Fibroblast of skin of right quadriceps (primary cell): ENCODE measurements at regions not wholly inside any gene's neighbourhood (a gene's known extent, or its start where the extent isn't known, plus 50 kb on each side); places are given as distances from the start of the nearest gene placed in this dataset.
"Not testable (repeated sequence)": the region's sequence is repeated elsewhere in the genome, so short reads cannot be mapped to it uniquely, and the experiment has no call there.

Source experiments
- DNase-seq: peaks from one replicate; pipeline ENCODE4 v3.0.0-alpha.2; 2013

GRCh38 chr7:46320956-46321355, 399.9 kb upstream of the IGFBP3 start:
- DNase-seq = peak; percentile 62

GRCh38 chr7:46319841-46320240, 398.8 kb upstream of the IGFBP3 start:
- no peak for DNase-seq

GRCh38 chr7:46318276-46318675, 397.2 kb upstream of the IGFBP3 start:
- DNase-seq = no peak

GRCh38 chr7:46317256-46317655, 396.2 kb upstream of the IGFBP3 start:
- DNase-seq = peak; percentile 67

GRCh38 chr7:46315891-46316290, 394.8 kb upstream of the IGFBP3 start:
- peak; percentile 70 for DNase-seq

- peak; percentile 72 for DNase-seq
Measured at GRCh38 chr7:46301677-46302076, 380.6 kb upstream of the IGFBP3 start.

GRCh38 chr7:46297515-46297914, 376.4 kb upstream of the IGFBP3 start:
- no peak for DNase-seq

- DNase-seq = no peak
Measured at GRCh38 chr7:46296526-46296925, 375.5 kb upstream of the IGFBP3 start.

- DNase-seq = peak; percentile 30
Measured at GRCh38 chr7:46294381-46294780, 373.3 kb upstream of the IGFBP3 start.

- DNase-seq = peak; percentile 57
Measured at GRCh38 chr7:46292741-46293140, 371.7 kb upstream of the IGFBP3 start.

GRCh38 chr7:46291601-46292150, 370.6 kb upstream of the IGFBP3 start:
- DNase-seq = peak; percentile 90

- peak; percentile 73 for DNase-seq
Measured at GRCh38 chr7:46291050-46291438, 370.0 kb upstream of the IGFBP3 start.

- DNase-seq = no peak
Measured at GRCh38 chr7:46290374-46291049, 369.4 kb upstream of the IGFBP3 start.

GRCh38 chr7:46288861-46289260, 367.8 kb upstream of the IGFBP3 start:
- peak; percentile 15 for DNase-seq

GRCh38 chr7:46288010-46288409, 366.9 kb upstream of the IGFBP3 start:
- DNase-seq = no peak

GRCh38 chr7:46286957-46287356, 365.9 kb upstream of the IGFBP3 start:
- DNase-seq = no peak

- no peak for DNase-seq
Measured at GRCh38 chr7:46286356-46286755, 365.3 kb upstream of the IGFBP3 start.

- DNase-seq = no peak
Measured at GRCh38 chr7:46285878-46286277, 364.8 kb upstream of the IGFBP3 start.

GRCh38 chr7:46283852-46284251, 362.8 kb upstream of the IGFBP3 start:
- no peak for DNase-seq

GRCh38 chr7:46282155-46282554, 361.1 kb upstream of the IGFBP3 start:
- DNase-seq = no peak

GRCh38 chr7:46281071-46281470, 360.0 kb upstream of the IGFBP3 start:
- no peak for DNase-seq

- DNase-seq = no peak
Measured at GRCh38 chr7:46279290-46279689, 358.2 kb upstream of the IGFBP3 start.

GRCh38 chr7:46264646-46265045, 343.6 kb upstream of the IGFBP3 start:
- no peak for DNase-seq

GRCh38 chr7:46261638-46262037, 340.6 kb upstream of the IGFBP3 start:
- DNase-seq = not testable (repeated sequence)

- DNase-seq = no peak
Measured at GRCh38 chr7:46259947-46260346, 338.9 kb upstream of the IGFBP3 start.
